Activated naive CD8-positive, alpha-beta T cell treated with anti-CD3 and anti-CD28 coated beads, Interleukin-2, amount 50 U/mL, for 24 hours (primary cell): ENCODE measurements at regions not wholly inside any gene's neighbourhood (a gene's known extent, or its start where the extent isn't known, plus 50 kb on each side); places are given as distances from the start of the nearest gene placed in this dataset.

ENCODE experiments used
- ATAC-seq: fragments of 150-1000 bp; cut with Tn5 transposase; one replicate; pipeline ENCODE4 v1.10.0; 2021
- DNase-seq: peaks from one replicate; pipeline ENCODE4 v3.0.0; 2021
- H3K27ac Mint-ChIP-seq: one replicate; pipeline ENCODE4 v1.8.0; 2021; ENCODE audit warnings: mild to moderate bottlenecking, mixed read lengths
- H3K27me3 Mint-ChIP-seq: one replicate; pipeline ENCODE4 v1.8.0; 2021; ENCODE audit warnings: mixed read lengths
- H3K36me3 Mint-ChIP-seq: one replicate; pipeline ENCODE4 v1.8.0; 2021; ENCODE audit warnings: low read depth, mixed read lengths
- H3K4me1 Mint-ChIP-seq: one replicate; pipeline ENCODE4 v1.8.0; 2021; ENCODE audit warnings: mixed read lengths
- H3K4me3 Mint-ChIP-seq: one replicate; pipeline ENCODE4 v1.8.0; 2021; ENCODE audit warnings: mild to moderate bottlenecking, moderate library complexity, mixed read lengths
- H3K9me3 Mint-ChIP-seq: one replicate; pipeline ENCODE4 v1.8.0; 2021; ENCODE audit warnings: mixed read lengths

DNA sequence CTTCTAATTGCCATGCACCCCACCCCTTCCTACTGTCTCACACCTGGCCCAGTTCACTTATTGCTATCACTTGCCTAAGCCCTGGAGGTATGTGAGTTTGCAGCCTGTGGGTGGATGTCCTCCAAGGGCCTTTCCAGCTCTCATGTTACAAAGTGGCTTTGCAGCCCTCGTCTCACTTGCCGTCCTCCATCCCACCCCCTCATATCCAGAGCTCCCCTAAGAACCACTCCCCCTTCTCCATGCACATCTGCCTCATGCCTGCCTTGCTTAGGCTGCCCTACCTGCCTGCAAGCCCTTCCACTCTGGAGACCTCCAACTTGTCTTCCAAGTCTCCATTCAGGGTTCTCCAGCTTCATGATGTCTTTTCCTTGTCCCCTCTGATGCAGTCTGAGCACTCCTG lies 119.4 kb upstream of the NLRP1 start:
- ATAC-seq = no peak
- no peak overlapping the region for H3K4me3 Mint-ChIP-seq
- H3K9me3 Mint-ChIP-seq = no peaks in the 10 kb centered on the region
- H3K36me3 Mint-ChIP-seq = no peaks in the 10 kb centered on the region
- H3K27ac Mint-ChIP-seq = no peak overlapping the region
- H3K27me3 Mint-ChIP-seq = peaks cover 19% of the 10 kb centered on the region
- H3K4me1 Mint-ChIP-seq = no peaks in the 10 kb centered on the region
- DNase-seq = no peak

- Mint-ChIP-seq H3K4me3 (no peak overlapping the region), H3K9me3 (no peaks in the 10 kb centered on the region), H3K4me1 (no peaks in the 10 kb centered on the region), H3K36me3 (no peaks in the 10 kb centered on the region), H3K27me3 (peaks cover 16% of the 10 kb centered on the region), H3K27ac (no peak overlapping the region)
- DNase-seq (peak; percentile 27), ATAC-seq (no peak)
These were observed 121.0 kb upstream of the NLRP1 start for GRCh38 chr17:5705081-5705875.

DNA sequence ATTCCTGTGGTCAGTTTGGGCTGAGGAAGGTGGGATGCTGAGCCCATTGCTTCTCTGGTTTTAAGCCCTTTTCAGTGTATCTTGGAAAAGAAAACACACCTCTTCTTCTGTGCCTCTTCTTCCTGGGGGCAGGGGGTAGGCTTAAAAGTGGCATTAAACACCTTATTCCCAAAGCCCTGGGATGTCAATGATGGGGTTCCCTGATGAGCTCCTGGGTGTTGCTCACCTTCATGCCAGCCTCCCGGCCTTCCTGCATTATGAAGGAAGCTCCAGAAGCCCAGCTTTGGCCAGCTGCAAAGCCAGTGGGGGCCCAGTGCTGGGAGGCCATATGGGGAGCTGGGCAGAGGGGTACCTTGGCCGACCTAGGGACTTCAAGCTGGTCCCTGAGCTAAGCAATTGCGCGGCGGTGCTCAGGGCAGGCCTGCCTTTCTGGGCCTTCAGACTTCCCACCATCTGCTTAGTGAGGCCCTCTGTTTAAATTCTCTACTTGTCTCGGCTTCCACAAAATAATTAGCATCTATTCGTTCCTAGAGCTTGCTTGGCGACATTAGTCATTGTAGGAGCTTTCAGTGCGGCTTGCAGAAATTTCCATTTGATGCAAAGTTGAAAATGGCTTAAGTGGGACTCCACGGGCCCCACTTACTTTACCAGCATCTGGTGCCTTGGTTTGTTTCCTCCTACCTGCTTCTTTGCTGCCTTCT lies 121.7 kb upstream of the NLRP1 start:
- ATAC-seq (no peak), DNase-seq (no peak)
- Mint-ChIP-seq H3K9me3 (no peaks in the 10 kb centered on the region), H3K27ac (no peak overlapping the region), H3K4me1 (no peaks in the 10 kb centered on the region), H3K27me3 (peaks cover 14% of the 10 kb centered on the region), H3K4me3 (no peak overlapping the region), H3K36me3 (no peaks in the 10 kb centered on the region)

DNA sequence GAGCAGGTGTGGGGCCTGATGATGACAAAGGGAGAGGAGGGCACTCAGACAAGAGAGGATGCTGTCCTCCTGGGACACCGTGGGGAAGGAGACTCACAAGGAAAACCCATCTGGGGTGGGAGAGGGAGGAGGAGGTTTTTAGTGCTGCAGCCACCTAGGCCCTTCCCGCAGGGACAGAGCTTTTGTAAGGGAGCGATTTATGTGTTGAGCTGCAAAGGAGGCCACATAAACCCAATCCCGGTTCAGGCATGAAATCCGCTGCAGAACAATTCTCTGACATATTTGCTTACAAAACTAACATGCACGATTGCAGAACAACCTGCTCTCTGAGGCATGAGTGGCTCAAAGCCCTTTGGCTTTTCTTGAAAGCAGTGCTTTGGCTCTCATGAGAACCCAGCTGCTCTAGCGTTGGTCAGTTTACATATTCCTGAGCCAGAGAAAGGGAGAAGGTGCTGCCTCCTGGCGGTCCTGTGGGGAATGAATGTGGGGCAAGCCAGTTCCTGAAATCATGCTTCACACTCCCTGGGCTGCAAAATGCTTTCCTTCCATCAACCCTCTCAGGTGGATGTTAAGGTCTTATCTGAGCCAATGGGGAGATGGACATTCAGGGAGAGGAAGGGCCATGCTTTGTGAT lies 122.4 kb upstream of the NLRP1 start:
- no peak overlapping the region for H3K27ac Mint-ChIP-seq
- ATAC-seq (peak; percentile 52), DNase-seq (peak; percentile 69)
- peaks cover 16% of the 10 kb centered on the region for H3K27me3 Mint-ChIP-seq
- H3K4me3 Mint-ChIP-seq = no peak overlapping the region
- H3K36me3 Mint-ChIP-seq = no peaks in the 10 kb centered on the region
- H3K4me1 Mint-ChIP-seq = no peaks in the 10 kb centered on the region
- H3K9me3 Mint-ChIP-seq = no peaks in the 10 kb centered on the region

- Mint-ChIP-seq H3K27ac (no peak overlapping the region), H3K9me3 (no peaks in the 10 kb centered on the region), H3K4me1 (no peaks in the 10 kb centered on the region), H3K36me3 (no peaks in the 10 kb centered on the region), H3K27me3 (peaks cover 19% of the 10 kb centered on the region), H3K4me3 (no peak overlapping the region)
- ATAC-seq (no peak), DNase-seq (no peak)
These were observed 123.2 kb upstream of the NLRP1 start for GRCh38 chr17:5707482-5707881.

DNA sequence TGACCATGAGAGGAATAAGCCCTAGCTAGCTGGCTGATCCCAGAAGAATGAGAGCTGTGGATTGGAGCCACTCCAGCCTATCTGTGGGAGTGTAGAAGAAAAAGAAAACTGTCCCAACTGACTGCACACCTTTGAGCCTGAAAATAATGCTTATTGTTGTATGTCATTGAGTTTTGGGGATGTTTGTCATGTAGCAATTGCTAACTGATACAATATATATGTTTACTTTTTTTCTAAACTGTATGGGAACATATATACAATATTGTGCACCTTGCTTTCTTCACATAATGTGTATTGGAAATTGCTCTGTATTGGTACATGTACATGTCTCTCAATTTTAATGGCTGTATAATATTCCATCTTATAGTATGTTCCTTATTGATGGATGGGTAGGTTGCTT lies 124.0 kb upstream of the NLRP1 start:
- H3K4me3 Mint-ChIP-seq = no peak overlapping the region
- no peaks in the 10 kb centered on the region for H3K9me3 Mint-ChIP-seq
- H3K27me3 Mint-ChIP-seq = peaks cover 22% of the 10 kb centered on the region
- H3K36me3 Mint-ChIP-seq = no peaks in the 10 kb centered on the region
- no peak for DNase-seq
- no peak overlapping the region for H3K27ac Mint-ChIP-seq
- no peaks in the 10 kb centered on the region for H3K4me1 Mint-ChIP-seq
- ATAC-seq = no peak

- DNase-seq (no peak), ATAC-seq (no peak)
- peaks cover 25% of the 10 kb centered on the region for H3K27me3 Mint-ChIP-seq
- no peaks in the 10 kb centered on the region for H3K4me1 Mint-ChIP-seq
- no peaks in the 10 kb centered on the region for H3K36me3 Mint-ChIP-seq
- H3K27ac Mint-ChIP-seq = no peak overlapping the region
- H3K4me3 Mint-ChIP-seq = no peak overlapping the region
- H3K9me3 Mint-ChIP-seq = no peaks in the 10 kb centered on the region
These were observed 127.0 kb upstream of the NLRP1 start for GRCh38 chr17:5711344-5711743.

DNA sequence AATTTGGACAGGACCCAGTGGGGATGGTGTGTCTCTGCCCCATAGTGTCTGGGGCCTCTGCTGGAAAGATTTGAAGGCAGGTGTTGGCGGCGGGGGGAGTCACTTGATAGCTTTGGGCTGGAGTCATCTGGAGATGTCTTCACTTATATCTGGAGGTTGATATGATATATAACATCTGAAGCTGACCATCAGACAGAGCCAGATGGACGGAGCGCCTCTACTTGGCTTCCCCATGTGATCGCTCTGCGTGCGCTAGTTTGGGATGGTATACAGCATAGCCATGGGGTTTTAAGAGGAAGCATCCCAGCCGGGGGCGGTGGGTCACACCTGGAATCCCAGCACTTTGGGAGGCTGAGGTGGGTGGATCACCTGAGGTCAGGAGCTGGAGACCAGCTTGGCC lies 130.7 kb upstream of the NLRP1 start:
- no peaks in the 10 kb centered on the region for H3K36me3 Mint-ChIP-seq
- no peak for DNase-seq
- ATAC-seq = no peak
- H3K27ac Mint-ChIP-seq = no peak overlapping the region
- peaks cover 26% of the 10 kb centered on the region for H3K27me3 Mint-ChIP-seq
- no peak overlapping the region for H3K4me3 Mint-ChIP-seq
- H3K9me3 Mint-ChIP-seq = no peaks in the 10 kb centered on the region
- no peaks in the 10 kb centered on the region for H3K4me1 Mint-ChIP-seq

DNA sequence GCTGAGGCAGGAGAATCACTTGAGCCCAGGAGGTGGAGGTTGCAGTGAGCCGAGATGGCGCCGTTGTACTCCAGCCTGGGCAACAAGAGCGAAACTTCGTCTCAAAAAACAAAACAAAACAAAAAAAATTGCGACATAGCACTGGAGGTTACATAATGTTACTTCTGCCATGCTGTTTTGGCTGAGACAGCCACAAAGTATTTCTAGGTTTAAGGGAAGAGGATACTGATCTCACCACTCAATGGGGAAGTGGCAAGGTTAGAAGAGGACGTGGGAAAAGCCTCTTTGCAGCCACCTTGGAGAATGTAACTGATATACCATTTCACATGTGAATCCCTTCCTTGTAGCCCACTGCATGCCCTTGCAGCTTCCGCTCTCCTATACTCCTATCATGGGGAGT lies 131.2 kb upstream of the NLRP1 start:
- DNase-seq = no peak
- Mint-ChIP-seq H3K9me3 (no peaks in the 10 kb centered on the region), H3K4me1 (no peaks in the 10 kb centered on the region), H3K27ac (no peak overlapping the region), H3K36me3 (no peaks in the 10 kb centered on the region), H3K27me3 (peaks cover 28% of the 10 kb centered on the region), H3K4me3 (no peak overlapping the region)
- ATAC-seq = no peak

- H3K27ac Mint-ChIP-seq = no peak overlapping the region
- no peak overlapping the region for H3K4me3 Mint-ChIP-seq
- H3K4me1 Mint-ChIP-seq = no peaks in the 10 kb centered on the region
- DNase-seq (no peak), ATAC-seq (no peak)
- H3K27me3 Mint-ChIP-seq = peaks cover 18% of the 10 kb centered on the region
- H3K9me3 Mint-ChIP-seq = no peaks in the 10 kb centered on the region
- no peaks in the 10 kb centered on the region for H3K36me3 Mint-ChIP-seq
These were observed 134.4 kb upstream of the NLRP1 start for GRCh38 chr17:5718726-5719125.

DNA sequence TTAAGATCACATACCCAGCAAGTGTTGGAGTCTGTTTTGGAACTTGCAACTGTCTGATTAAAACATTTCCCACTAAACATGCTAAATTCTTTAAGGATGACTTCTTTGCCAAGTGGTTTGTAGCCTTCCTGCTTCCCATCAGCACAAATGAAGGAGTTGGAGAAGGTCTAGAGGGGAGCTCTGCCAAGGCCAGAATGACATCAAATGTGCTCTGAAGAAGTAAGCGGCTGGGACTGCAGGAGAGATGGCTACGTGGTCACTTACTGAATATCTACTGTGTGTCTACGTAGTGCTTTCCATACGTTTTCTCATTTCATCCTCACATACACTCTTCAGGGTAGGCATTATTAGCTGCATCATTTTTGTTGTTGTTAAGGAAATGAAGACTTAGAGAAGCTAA lies 135.7 kb upstream of the NLRP1 start:
- no peaks in the 10 kb centered on the region for H3K4me1 Mint-ChIP-seq
- DNase-seq (no peak), ATAC-seq (no peak)
- H3K36me3 Mint-ChIP-seq = no peaks in the 10 kb centered on the region
- no peak overlapping the region for H3K4me3 Mint-ChIP-seq
- peaks cover 23% of the 10 kb centered on the region for H3K27me3 Mint-ChIP-seq
- peaks cover 4% of the 10 kb centered on the region for H3K9me3 Mint-ChIP-seq
- no peak overlapping the region for H3K27ac Mint-ChIP-seq

- DNase-seq = no peak
- Mint-ChIP-seq H3K27ac (no peak overlapping the region), H3K4me1 (no peaks in the 10 kb centered on the region), H3K27me3 (peaks cover 16% of the 10 kb centered on the region), H3K4me3 (no peak overlapping the region), H3K9me3 (peaks cover 7% of the 10 kb centered on the region), H3K36me3 (no peaks in the 10 kb centered on the region)
- ATAC-seq = no peak
These were observed 146.1 kb upstream of the NLRP1 start for GRCh38 chr17:5730373-5730772.

GRCh38 chr17:5740937-5741336 lies 156.6 kb upstream of the NLRP1 start:
- H3K4me1 Mint-ChIP-seq = no peaks in the 10 kb centered on the region
- DNase-seq (no peak), ATAC-seq (no peak)
- no peaks in the 10 kb centered on the region for H3K9me3 Mint-ChIP-seq
- H3K36me3 Mint-ChIP-seq = no peaks in the 10 kb centered on the region
- no peak overlapping the region for H3K4me3 Mint-ChIP-seq
- no peak overlapping the region for H3K27ac Mint-ChIP-seq
- peaks cover 17% of the 10 kb centered on the region for H3K27me3 Mint-ChIP-seq

GRCh38 chr17:5741810-5742209 lies 157.5 kb upstream of the NLRP1 start:
- Mint-ChIP-seq H3K4me3 (no peak overlapping the region), H3K36me3 (no peaks in the 10 kb centered on the region), H3K4me1 (no peaks in the 10 kb centered on the region), H3K27me3 (peaks cover 17% of the 10 kb centered on the region), H3K9me3 (no peaks in the 10 kb centered on the region), H3K27ac (no peak overlapping the region)
- ATAC-seq (no peak), DNase-seq (no peak)
